T47D (cell line): ENCODE measurements at regions not wholly inside any gene's neighbourhood (a gene's known extent, or its start where the extent isn't known, plus 50 kb on each side); places are given as distances from the start of the nearest gene placed in this dataset.
"Not testable (repeated sequence)": the region's sequence is repeated elsewhere in the genome, so short reads cannot be mapped to it uniquely, and the experiment has no call there.

Experiments used
- DNase-seq, 2 experiments: peaks; one replicate each; pipeline versions ENCODE4 v3.0.0 to v3.0.0-alpha.2; 2011 to 2012; ENCODE audit warnings: low read depth in 1 of 2, low spot score in 1 of 2
- JUND ChIP-seq: IDR thresholded peaks from 2 replicates; pipeline ENCODE4 v1.6.1; 2012; ENCODE audit warnings: low read depth
- in situ Hi-C: cut with HindIII; loops from 2 replicates; pipeline ENCODE4 v1.10.0; 2016; ENCODE audit warnings: low sequenced_read_pairs, low pct_unique_long_range_greater_than_20kb

GRCh38 chr12:126443977-126444376, 1378.7 kb downstream of the AACS start:
- no peak for TF ChIP-seq JUND
- in situ Hi-C loops = no loop called here
- no peak for DNase-seq

- DNase-seq = no peak
- in situ Hi-C loops = no loop called here
- no peak for TF ChIP-seq JUND
Observed at GRCh38 chr12:126447346-126447745, 1382.1 kb downstream of the AACS start.

- TF ChIP-seq JUND = no peak
- in situ Hi-C loops = no loop called here
- no peak for DNase-seq
Observed at GRCh38 chr12:126451809-126452208, 1386.6 kb downstream of the AACS start.

GRCh38 chr12:126452686-126453085, 1387.5 kb downstream of the AACS start:
- in situ Hi-C loops, DNase-seq: not testable (repeated sequence)

DNA sequence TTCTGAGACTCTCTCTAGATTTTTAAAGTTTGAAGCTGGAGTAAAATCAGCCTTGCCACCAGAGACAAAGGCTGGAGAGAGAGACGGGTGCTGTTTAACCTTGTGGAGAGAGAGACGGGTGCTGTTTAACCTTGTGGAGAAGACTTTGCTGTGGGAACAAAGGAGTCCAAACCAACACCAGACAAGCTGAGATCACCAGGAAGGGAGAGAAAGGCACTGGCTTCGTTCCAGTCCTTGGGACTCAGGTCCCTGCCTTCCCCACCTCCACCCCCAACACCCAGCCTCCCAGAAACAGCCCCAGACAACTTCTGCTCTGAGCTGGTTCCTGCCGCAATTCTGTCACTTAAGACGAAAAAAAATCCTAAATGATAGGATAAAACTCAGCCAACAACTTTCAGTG, 1389.3 kb downstream of the AACS start:
- DNase-seq = no peak
- no peak for TF ChIP-seq JUND
- in situ Hi-C loops = no loop called here

GRCh38 chr12:126457776-126458175, 1392.5 kb downstream of the AACS start:
- DNase-seq = no peak
- in situ Hi-C loops = no loop called here
- TF ChIP-seq JUND = no peak

- in situ Hi-C loops = no loop called here
- no peak for TF ChIP-seq JUND
- DNase-seq = no peak
Observed at GRCh38 chr12:126464153-126464552, 1398.9 kb downstream of the AACS start.

- TF ChIP-seq JUND = no peak
- DNase-seq = no peak
- in situ Hi-C loops = no loop called here
Observed at GRCh38 chr12:126469211-126469610, 1404.0 kb downstream of the AACS start.

- in situ Hi-C loops = no loop called here
- TF ChIP-seq JUND = no peak
- no peak for DNase-seq
Observed at GRCh38 chr12:126474703-126475102, 1409.5 kb downstream of the AACS start.

DNA sequence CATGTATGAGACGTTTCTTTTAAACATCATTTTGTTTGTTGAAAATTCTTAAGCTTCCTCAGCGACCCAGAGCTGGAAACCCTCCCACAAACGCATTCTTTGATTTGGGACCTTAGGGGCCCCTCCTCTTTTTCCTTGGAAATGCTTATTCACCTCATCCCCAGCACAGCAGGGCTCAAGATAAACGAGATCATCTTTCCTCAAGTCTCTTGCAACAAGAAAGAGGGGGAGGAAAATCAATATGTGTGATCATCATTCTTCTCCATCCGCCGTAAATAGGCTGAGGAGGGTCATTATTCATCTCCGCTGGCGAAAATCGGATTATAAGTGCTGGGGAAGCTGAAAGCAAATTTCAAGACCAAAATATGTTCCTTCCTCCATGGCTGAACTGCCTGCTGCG, 1415.2 kb downstream of the AACS start:
- no peak for TF ChIP-seq JUND
- in situ Hi-C loops = no loop called here
- DNase-seq = no peak

DNA sequence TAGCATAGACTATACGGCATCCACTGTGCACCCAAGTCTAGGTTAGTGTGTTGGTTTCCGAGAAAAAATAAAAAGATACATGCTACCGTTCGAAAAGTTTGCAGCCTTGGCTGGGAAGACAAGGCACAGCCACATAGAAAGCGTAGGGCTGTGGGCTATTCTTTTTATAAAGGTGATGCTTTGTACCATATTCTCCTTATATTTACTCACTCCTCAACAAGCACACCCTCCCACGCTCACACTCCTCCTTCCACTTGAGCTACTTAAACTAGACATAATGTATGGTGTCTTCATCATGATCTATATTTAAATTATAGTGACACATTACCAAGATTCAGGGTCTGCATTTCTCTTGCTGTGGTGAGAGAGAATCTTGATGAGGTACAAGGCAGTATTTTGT, 1416.5 kb downstream of the AACS start:
- no peak for TF ChIP-seq JUND
- no peak for DNase-seq
- in situ Hi-C loops = no loop called here

DNA sequence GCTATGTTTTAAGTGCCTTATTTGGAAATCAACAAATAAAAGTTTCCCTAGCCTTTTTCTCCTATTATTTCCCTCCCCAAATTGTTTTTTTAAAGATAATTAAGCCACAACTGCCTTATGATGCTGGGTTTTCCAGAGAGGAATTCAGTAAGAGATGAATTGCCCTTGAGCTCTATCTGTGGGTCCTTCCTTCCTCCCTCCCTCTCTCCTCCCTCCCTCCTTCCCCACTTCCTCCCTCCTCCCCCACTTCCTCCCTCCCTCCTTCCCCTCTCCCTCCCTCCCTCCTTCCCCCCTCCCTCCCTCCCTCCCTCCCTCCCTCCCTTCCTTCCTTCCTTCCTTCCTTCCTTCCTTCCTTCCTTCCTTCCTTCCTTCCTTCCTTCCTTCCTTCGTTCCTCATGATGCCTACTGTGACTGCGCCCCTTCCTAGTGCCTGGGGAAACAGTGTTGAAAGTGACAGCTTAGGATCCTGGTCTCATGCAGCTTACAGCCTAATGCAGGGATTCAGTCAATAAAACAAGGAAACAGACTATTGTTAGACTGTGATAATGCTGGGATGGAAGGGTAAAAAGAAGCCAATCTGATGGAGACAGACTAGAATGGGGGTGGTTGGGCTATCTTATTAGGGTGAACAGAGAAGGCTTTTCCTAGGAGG, 1417.1 kb downstream of the AACS start:
- DNase-seq = no peak
- no peak for TF ChIP-seq JUND
- in situ Hi-C loops = no loop called here

- DNase-seq = no peak
- no peak for TF ChIP-seq JUND
- in situ Hi-C loops = no loop called here
Observed at GRCh38 chr12:126483145-126484068, 1418.2 kb downstream of the AACS start.
